EH (cell line): ENCODE measurements at regions not wholly inside any gene's neighbourhood (a gene's known extent, or its start where the extent isn't known, plus 50 kb on each side); places are given as distances from the start of the nearest gene placed in this dataset.
A peak's percentile ranks its signal among the peaks of the same experiment; 100 is the strongest.

Source experiments
- DNase-seq: peaks from one replicate; pipeline ENCODE4 v3.0.0-alpha.2; 2015; ENCODE audit warnings: low read depth

DNA sequence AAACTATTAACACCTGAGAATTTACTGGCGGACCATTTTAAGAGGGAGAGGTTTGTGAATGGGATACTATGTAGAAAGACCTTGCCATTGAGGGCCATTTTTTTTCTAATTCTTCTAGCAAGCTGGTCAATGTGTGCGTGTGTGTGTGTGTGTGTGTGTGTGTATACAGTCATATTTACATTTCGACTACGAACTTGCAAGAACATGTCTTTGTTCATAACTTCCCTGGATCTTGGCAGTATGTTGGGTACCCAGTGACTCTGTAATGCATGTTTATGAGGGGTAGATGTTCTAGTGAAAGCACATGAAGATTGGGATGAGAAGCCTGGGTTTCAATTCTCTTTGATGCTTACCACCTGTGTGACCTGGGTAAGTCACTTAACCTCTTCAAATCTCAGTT, 133.6 kb downstream of the UBE2E3 start:
- DNase-seq: no peak

DNA sequence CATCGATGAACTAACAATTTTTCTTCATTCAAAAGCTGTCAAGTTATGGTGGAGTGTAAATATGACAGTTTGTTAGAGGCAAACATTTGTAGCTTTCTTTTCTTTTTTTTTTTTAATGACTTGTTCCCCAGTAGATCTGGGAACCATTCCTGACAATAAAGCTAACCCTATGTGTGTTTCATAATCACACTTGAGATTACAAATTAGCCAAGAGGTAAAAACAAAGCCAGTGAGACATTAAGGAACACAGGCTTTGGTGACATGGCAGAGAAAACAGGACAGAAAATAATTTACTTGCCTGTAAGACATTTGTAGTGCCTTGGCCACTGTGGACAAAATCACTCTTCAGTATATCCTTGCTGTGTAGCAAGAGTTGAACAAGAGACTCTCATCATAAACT, 135.9 kb downstream of the UBE2E3 start:
- DNase-seq: no peak

GRCh38 chr2:181117206-181117925, 137.0 kb downstream of the UBE2E3 start:
- no peak for DNase-seq

DNA sequence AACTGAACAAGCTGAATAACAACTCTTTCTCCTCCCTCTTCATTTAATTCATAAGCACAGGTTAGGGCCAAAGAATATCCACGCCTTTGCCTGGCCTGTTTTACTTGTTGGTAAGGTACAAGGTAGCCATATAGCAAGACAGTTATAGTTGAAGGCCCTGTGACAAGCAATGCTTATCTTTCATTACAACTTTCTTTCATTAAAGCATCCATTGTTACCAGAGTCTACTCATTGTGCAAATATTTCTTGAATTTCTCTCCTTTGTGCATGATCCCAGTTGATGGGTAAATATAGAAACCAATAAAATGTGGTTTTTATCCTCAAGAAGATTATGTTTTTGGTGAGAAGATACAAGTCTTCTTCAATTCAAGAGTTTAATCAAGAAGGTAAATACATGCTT, 140.2 kb downstream of the UBE2E3 start:
- peak; percentile 67 for DNase-seq

GRCh38 chr2:181121996-181122395, 141.6 kb downstream of the UBE2E3 start:
- DNase-seq: no peak

DNA sequence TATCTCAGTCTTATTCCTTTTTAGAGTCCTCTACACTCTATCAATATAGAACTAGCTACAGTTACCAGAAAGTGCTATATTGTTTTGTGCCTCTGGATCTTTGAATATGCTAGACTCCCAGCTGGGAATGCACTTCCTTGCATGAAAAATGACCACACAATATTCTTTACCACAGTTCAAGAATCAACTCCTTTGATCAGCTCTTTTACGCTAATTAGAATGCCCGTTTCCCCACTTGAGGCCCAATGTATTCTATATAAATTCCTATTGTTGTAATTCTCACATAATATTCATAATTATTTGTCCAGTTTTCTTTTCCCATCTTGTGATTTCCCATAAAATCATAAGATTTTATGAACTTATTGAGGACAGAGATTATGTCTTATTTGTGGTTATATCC, 142.2 kb downstream of the UBE2E3 start:
- DNase-seq: no peak

- DNase-seq: peak; percentile 29
Observed at GRCh38 chr2:181123798-181124231, 143.4 kb downstream of the UBE2E3 start.

- peak; percentile 72 for DNase-seq
Observed at GRCh38 chr2:181124497-181124896, 144.1 kb downstream of the UBE2E3 start.

DNA sequence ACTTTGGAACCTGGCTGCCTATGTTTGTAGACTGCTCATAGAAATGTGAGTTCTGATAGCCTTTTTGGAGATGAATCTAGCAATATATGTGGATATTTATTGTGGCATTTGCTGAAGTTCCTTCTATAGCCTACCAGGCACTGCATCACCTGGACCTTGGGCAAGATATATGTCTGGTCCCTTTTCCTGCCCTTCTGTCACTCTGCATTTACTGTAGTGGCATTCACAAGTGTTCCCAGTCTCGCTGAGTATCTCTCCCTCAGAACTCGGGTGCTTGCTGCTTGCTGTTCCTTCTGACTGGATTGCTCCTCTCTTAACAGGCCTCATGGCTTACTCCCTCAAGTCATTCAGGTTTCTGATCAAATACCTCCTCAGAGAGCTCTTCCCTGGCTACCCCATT, 145.0 kb downstream of the UBE2E3 start:
- no peak for DNase-seq

DNA sequence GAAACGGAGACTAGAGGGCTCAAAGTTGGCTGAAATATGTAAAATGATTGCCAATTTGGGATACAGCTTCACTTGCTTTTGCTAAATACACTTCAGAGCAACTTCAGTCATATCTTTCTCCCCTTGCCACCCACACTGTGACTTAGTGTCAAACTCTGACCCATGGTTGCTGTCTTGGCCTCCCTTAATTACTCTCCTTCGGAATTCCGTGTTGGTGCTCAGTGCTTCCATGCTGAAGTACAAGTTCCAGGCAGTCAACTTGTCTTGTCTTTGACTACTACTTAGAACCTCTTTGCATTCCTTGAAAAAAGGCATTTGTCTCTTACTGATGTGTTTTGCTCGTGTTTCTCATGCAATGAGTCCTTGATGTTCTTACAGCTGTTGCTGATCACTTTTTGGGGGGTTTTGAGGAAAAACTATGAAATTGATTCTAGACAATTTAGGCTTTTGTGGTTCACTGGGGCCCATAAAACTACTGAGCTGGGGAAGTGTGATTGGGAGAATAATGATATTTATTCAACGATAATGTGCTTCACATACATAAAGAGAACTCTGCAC, 146.0 kb downstream of the UBE2E3 start:
- DNase-seq: no peak

GRCh38 chr2:181128199-181128598, 147.8 kb downstream of the UBE2E3 start:
- no peak for DNase-seq

DNA sequence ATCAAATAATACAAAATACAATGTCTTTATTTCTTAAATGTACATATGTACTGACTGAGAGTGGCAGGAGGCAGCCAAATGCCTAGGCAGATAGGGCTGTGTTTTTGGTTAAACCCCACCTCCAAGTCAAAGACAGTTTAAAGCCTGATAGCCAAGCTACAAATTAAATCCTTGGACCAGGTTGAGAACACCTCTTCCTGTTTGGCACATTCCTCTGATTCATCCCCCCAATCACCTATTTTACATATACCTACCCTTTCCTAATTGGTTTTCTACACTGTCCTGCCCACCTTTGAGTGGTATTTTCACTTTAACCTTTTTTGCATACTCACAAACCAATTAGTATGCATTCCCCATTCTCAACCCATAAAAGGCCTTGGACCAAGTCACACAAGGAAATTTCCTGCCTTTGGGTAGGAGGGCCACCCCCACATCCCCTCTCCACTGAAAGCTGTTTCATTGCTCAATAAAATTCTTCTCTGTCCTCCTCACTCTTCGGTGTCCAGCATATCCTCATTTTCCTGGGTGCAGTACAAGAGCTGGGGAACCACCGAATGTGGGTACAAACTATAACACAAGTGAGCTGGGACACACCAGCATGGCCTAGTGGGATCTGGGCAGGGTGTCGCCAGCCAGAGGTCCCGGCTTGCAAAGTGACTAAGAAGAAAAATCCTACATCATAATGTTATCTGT, 149.1 kb downstream of the UBE2E3 start:
- no peak for DNase-seq

GRCh38 chr2:181130686-181131085, 150.3 kb downstream of the UBE2E3 start:
- peak; percentile 44 for DNase-seq

GRCh38 chr2:181131584-181131983, 151.2 kb downstream of the UBE2E3 start:
- peak; percentile 7 for DNase-seq

GRCh38 chr2:181138816-181139215, 158.4 kb downstream of the UBE2E3 start:
- peak; percentile 10 for DNase-seq

GRCh38 chr2:181139831-181140230, 159.4 kb downstream of the UBE2E3 start:
- DNase-seq: no peak

DNA sequence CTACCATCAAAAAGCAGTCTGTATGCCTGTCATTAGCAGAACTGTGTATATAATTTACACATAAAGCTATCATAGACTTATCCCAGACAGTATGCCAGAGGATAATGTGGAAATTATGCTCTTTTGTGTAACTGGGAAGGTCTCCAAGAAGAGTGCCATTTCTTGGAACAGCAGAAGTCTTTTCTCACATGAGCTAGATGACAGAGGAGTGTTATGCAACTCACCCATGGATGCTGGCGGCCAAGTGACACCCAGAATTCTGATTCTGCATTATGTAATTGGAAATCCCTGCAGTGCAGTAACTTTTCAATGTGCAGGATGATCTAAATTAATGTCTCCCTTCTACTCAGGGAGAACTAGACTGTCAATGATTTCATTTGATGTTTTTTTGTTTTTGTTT, 160.0 kb downstream of the UBE2E3 start:
- peak; percentile 50 for DNase-seq

GRCh38 chr2:181140928-181141327, 160.5 kb downstream of the UBE2E3 start:
- DNase-seq: no peak

DNA sequence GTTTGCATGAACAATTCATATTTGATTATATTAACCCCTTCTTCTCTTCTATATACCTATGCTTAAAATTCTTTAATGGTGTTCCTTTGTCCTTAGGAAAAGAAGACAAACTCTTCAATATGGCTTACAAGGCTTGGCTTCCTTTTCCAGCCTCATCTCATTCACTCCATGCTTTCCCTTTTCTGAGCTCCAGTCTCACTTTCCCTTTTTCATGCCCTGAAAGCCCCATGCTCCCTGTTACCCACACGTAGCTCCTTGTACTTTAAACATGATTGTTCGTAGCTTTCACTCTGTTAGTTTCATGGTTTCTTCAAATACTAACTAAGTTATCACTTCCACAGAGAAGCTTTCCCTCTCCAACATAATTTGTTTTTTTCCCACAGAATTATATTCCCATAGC, 161.3 kb downstream of the UBE2E3 start:
- no peak for DNase-seq

GRCh38 chr2:181142514-181142913, 162.1 kb downstream of the UBE2E3 start:
- no peak for DNase-seq

- no peak for DNase-seq
Observed at GRCh38 chr2:181143790-181144300, 163.4 kb downstream of the UBE2E3 start.

DNA sequence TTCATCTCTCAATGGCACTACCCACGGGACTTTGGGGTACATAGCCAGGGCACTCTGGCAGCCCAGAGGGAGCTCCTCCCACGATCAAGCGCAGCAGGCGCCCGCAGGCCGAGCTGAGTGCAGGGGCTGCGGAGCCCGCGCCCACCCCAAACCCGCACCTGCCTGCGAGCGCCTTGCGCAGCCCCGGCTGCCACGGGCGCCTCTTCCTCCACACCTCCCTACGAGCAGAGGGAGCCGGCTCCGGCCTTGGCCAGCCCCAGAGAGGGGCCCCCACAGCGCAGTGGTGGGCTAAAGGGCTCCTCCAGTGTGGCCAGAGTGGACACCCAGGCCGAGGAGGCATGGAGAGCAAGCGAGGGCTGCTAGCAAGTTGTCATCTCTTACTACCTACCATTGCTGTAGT, 165.2 kb downstream of the UBE2E3 start:
- DNase-seq: no peak

- DNase-seq: no peak
Observed at GRCh38 chr2:181146171-181146570, 165.8 kb downstream of the UBE2E3 start.
